SH-SY5Y (cell line): ENCODE measurements at regions not wholly inside any gene's neighbourhood (a gene's known extent, or its start where the extent isn't known, plus 50 kb on each side); places are given as distances from the start of the nearest gene placed in this dataset.

Experiments used
- GATA2 ChIP-seq: IDR thresholded peaks from 2 replicates; pipeline ENCODE4 v1.6.1; 2011; ENCODE audit warnings: mild to moderate bottlenecking, low read depth, low read length
- GATA3 ChIP-seq: IDR thresholded peaks from 2 replicates; pipeline ENCODE4 v1.6.1; 2011; ENCODE audit warnings: low read depth, mild to moderate bottlenecking, low read length, moderate library complexity

DNA sequence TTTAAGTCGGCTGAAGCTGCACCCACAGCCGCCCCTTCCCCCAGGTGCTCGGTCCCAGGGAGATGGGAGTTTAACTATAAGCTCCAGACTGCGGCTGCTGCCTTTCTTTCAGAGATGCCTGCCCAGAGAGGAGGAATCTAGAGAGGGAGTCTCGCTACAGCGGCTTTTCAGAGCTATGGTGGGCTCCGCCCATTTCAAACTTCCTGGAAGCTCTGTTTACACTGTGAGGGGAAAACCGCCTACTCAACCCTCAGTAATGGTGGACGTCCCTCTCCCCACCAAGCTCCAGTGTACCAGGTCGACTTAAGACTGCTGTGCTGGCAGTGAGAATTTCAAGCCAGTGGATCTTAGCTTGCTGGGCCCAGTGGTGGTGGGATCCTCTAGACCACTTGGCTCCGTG lies 135.4 kb downstream of the CXCL12 start:
- TF ChIP-seq GATA2 (no peak), GATA3 (no peak)
